ENCODE measurements at regions not wholly inside any gene's neighbourhood (a gene's known extent, or its start where the extent isn't known, plus 50 kb on each side); places are given as distances from the start of the nearest gene placed in this dataset.
"Not testable (repeated sequence)": the region's sequence is repeated elsewhere in the genome, so short reads cannot be mapped to it uniquely, and the experiment has no call there.

DNA sequence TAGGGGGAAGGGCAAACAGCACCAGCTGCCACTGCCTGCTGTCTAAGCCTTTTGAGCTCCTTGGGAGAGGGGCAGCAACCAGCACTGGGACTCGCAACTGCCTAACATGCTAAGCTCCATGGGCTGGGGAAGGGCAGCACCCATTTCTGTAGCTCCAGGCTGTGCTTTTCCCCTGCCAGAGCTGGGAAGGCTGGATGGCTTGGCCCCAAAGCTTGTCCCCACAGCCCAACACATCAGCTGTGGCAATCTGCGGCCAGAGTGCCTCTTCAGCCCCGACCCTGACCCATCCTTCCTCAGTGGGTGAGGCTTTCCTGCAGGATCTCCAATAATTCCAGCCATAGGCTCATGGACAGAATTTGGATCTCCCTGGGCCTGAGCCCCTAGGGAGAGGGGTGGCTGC lies 551.3 kb downstream of the TMEM135 start:
- TF ChIP-seq, protein P1, sequence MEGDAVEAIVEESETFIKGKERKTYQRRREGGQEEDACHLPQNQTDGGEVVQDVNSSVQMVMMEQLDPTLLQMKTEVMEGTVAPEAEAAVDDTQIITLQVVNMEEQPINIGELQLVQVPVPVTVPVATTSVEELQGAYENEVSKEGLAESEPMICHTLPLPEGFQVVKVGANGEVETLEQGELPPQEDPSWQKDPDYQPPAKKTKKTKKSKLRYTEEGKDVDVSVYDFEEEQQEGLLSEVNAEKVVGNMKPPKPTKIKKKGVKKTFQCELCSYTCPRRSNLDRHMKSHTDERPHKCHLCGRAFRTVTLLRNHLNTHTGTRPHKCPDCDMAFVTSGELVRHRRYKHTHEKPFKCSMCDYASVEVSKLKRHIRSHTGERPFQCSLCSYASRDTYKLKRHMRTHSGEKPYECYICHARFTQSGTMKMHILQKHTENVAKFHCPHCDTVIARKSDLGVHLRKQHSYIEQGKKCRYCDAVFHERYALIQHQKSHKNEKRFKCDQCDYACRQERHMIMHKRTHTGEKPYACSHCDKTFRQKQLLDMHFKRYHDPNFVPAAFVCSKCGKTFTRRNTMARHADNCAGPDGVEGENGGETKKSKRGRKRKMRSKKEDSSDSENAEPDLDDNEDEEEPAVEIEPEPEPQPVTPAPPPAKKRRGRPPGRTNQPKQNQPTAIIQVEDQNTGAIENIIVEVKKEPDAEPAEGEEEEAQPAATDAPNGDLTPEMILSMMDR (conservative IDR thresholded peaks at IDR 0.05; ENCODE audit: low read depth, low read length): no peak
- no peak for DNase-seq (ENCODE audit: low read depth)
- H3K4me3 ChIP-seq (ENCODE audit: low read depth, low read length): no peak overlapping the region

DNA sequence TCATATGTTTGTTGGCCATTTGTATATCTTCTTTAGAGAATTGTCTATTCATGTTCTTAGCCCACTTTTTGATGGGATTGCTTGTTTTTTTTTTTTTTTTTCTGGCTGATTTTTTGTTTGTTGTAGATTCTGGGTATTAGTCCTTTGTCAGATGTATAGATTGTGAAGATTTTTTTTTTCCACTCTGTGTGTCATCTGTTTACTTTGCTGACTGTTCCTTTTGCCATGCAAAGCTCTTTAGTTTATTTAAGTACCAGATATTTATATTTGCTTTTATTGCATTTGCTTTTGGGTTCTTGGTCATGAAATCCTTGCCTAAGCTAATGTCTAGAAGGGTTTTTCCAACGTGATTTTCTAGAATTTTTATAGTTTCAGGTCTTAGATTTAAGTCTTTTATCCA lies 547.9 kb downstream of the TMEM135 start:
- DNase-seq (ENCODE audit: low read depth); H3K4me3 ChIP-seq (ENCODE audit: low read depth, low read length): not testable (repeated sequence)

DNA sequence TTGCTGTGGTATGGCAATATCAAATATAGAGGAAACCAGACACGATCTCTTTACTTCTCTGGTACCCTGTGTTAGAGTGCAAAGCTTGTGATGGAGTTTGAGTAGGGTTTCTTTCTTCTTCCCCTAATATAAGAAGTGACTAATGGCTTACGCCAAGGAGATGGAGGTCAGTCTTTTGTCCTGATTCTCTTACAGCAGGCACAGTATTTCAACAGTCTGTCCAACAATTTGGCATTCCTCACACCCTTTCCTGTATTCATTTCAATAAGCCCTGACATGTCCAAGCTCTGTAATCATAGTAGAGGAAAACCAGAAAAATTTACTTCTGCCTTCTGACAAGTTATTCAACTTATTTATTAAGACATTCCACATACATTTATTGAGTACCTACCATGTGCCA lies 546.2 kb downstream of the TMEM135 start:
- no peak for DNase-seq (ENCODE audit: low read depth)
- TF ChIP-seq, protein P1 (conservative IDR thresholded peaks at IDR 0.05; ENCODE audit: low read depth, low read length): no peak
- no peak overlapping the region for H3K4me3 ChIP-seq (ENCODE audit: low read depth, low read length)

DNA sequence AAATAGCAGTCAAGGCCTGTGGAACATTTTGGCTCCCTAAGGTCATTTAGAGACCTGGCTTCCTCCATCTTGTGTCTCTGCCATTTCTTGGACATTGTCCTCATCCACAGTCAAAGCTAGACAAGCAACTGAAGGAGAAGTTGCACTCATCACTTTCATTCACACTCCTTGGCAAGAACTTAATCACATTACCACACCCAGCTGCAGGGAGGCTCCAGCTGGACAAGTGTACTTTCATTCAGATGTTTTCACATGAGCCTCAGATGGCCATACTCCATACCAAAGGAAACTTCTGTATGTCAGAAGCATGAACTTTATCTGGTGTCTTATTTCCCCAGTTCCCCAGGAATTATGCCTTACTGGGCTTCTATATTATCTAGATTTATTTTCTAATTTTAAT lies 537.4 kb downstream of the TMEM135 start:
- DNase-seq (ENCODE audit: low read depth): no peak
- TF ChIP-seq, protein P1 (conservative IDR thresholded peaks at IDR 0.05; ENCODE audit: low read depth, low read length): no peak
- H3K4me3 ChIP-seq (ENCODE audit: low read depth, low read length): no peak overlapping the region

DNA sequence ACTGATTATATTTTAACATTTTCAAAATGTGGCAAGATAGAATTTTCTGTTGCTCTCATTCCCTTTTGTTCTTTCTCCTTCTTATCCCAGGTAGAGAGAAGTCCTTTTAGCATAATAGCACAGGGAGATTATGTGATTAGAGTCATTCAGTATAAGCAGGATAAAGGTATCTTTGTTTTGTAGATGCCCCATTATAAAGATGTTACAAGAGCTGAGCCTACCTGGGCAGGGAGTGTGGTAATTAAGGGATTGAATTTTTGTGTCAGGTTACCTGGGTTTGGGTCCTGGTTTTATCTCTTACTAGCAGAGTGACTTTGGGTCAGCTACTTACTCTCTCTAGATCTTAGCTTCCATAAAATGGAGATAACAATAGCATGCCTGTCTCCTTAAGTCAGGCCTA lies 536.5 kb downstream of the TMEM135 start:
- TF ChIP-seq, protein P1 (conservative IDR thresholded peaks at IDR 0.05; ENCODE audit: low read depth, low read length): no peak
- H3K4me3 ChIP-seq (ENCODE audit: low read depth, low read length): no peak overlapping the region
- DNase-seq (ENCODE audit: low read depth): no peak

DNA sequence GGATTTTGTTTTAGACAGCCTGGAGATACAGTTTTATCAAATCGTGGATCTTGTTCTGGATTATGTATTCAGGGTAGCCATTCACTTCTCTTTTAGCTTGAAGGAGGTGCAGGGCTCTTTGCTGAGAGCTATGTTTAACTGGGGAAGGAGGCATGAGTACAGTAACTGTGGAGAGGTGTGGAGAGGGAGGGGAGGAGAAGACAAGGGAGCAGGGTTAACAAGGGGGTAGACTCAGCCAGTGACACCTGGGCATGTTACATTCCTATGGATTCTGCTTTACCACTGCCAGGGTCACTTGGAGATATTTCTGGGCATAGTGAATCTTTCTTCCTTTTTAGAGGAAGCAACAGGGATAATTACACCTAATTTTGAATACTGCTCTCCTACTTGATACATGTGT lies 536.0 kb downstream of the TMEM135 start:
- no peak for DNase-seq (ENCODE audit: low read depth)
- H3K4me3 ChIP-seq (ENCODE audit: low read depth, low read length): no peak overlapping the region
- TF ChIP-seq, protein P1 (conservative IDR thresholded peaks at IDR 0.05; ENCODE audit: low read depth, low read length): no peak

DNA sequence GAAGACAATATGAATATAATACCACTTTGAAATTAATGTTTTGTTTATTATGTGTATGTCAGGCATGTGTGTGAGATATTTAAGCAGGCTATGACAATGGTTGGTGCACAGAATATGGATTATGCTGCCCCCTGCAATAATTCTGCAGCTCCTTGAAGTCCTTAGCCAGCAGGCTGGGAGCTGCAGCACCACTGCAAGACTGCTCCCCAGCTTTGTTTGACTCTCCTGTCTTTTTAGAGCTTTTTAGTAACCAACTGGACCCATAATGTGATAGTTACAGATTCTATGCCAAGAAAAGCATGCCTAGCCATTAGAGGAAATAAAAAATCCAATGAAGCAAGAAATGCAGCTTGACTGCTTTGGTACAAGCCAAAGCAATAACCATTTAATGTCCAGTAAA lies 535.1 kb downstream of the TMEM135 start:
- TF ChIP-seq, protein P1 (conservative IDR thresholded peaks at IDR 0.05; ENCODE audit: low read depth, low read length): no peak
- no peak for DNase-seq (ENCODE audit: low read depth)

DNA sequence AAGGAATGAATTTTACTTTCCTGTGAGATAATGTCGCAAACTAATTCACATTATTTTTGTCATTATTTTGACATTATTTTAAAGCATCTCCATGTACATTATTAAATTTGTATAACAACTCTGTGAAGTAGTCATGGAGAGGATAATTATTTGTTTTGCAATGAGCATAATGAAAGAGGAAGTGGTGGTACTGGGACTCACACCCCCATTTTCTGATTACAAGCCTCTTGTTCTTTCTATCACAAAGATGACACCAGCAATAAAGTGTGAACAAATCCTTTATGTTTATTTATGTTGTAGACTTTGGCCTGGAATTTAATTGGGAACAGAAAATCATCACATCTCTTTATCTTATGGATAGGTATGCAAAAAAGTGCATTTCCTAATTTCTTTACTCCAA lies 522.6 kb downstream of the TMEM135 start:
- TF ChIP-seq, protein P1 (conservative IDR thresholded peaks at IDR 0.05; ENCODE audit: low read depth, low read length): no peak
- H3K4me3 ChIP-seq (ENCODE audit: low read depth, low read length): no peak overlapping the region
- DNase-seq (ENCODE audit: low read depth): no peak

More for the DNA sequence above, 535.1 kb downstream of the TMEM135 start:
- no peak overlapping the region for H3K4me3 ChIP-seq (ENCODE audit: low read depth, low read length)

DNA sequence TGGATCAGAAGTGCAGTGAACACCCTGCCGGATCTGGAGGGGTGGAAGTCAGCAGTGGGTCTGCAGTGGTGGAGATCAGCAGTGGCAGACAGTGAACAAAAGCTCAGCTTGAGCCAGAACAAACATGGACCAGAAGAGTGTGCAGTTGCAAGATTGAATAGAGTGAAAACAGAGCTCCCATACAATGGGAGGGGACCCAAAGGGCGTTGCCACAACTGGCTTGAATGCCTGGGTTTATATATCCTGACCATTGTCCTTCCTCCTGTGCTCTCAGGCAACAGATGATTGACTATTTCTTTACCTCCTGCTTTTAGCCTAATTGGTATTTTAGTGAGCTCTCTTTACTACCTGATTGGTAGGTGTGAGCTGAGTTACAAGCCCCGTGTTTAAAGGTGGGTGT lies 522.1 kb downstream of the TMEM135 start:
- H3K4me3 ChIP-seq (ENCODE audit: low read depth, low read length); DNase-seq (ENCODE audit: low read depth): not testable (repeated sequence)

Data from epithelial cell of proximal tubule (primary cell).